GM19023 (cell line): ENCODE measurements at regions not wholly inside any gene's neighbourhood (a gene's known extent, or its start where the extent isn't known, plus 50 kb on each side); places are given as distances from the start of the nearest gene placed in this dataset.

ENCODE experiments used
- ATAC-seq: cut with Tn5 transposase; IDR thresholded peaks from one replicate; pipeline ENCODE4 v1.9.1; 2021; ENCODE audit warnings: mild to moderate bottlenecking, moderate library complexity; ENCODE audit not compliant: unreplicated experiment

- ATAC-seq: no peak
Measured at GRCh38 chr12:102540815-102541385, 60.5 kb upstream of the IGF1 start.

- no peak for ATAC-seq
Measured at GRCh38 chr12:102539651-102540553, 59.5 kb upstream of the IGF1 start.

- ATAC-seq: no peak
Measured at GRCh38 chr12:102535306-102535705, 54.9 kb upstream of the IGF1 start.

- no peak for ATAC-seq
Measured at GRCh38 chr12:102534899-102535298, 54.5 kb upstream of the IGF1 start.

GRCh38 chr12:102533483-102534215 is 53.3 kb upstream of the IGF1 start:
- no peak for ATAC-seq
